ENCODE measurements at regions not wholly inside any gene's neighbourhood (a gene's known extent, or its start where the extent isn't known, plus 50 kb on each side); places are given as distances from the start of the nearest gene placed in this dataset.
A peak's percentile ranks its signal among the peaks of the same experiment; 100 is the strongest.

GRCh38 chr1:76713535-76713934 lies 153.7 kb upstream of the ST6GALNAC5 start (continued):
- no peak for TF ChIP-seq NRF1 (conservative IDR thresholded peaks at IDR 0.05; ENCODE audit: low read depth, low read length)
- TF ChIP-seq, protein P1, sequence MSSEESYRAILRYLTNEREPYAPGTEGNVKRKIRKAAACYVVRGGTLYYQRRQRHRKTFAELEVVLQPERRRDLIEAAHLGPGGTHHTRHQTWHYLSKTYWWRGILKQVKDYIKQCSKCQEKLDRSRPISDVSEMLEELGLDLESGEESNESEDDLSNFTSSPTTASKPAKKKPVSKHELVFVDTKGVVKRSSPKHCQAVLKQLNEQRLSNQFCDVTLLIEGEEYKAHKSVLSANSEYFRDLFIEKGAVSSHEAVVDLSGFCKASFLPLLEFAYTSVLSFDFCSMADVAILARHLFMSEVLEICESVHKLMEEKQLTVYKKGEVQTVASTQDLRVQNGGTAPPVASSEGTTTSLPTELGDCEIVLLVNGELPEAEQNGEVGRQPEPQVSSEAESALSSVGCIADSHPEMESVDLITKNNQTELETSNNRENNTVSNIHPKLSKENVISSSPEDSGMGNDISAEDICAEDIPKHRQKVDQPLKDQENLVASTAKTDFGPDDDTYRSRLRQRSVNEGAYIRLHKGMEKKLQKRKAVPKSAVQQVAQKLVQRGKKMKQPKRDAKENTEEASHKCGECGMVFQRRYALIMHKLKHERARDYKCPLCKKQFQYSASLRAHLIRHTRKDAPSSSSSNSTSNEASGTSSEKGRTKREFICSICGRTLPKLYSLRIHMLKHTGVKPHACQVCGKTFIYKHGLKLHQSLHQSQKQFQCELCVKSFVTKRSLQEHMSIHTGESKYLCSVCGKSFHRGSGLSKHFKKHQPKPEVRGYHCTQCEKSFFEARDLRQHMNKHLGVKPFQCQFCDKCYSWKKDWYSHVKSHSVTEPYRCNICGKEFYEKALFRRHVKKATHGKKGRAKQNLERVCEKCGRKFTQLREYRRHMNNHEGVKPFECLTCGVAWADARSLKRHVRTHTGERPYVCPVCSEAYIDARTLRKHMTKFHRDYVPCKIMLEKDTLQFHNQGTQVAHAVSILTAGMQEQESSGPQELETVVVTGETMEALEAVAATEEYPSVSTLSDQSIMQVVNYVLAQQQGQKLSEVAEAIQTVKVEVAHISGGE (CRISPR knock-in tag; IDR thresholded peaks at IDR 0.05), result no peak
- no peak for TF ChIP-seq SMAD5 (IDR thresholded peaks at IDR 0.05; ENCODE audit: low read depth)
- peak; percentile 68; the same call in 1 of the 2 replicates for TF ChIP-seq RELB (IDR thresholded peaks at IDR 0.05; ENCODE audit: low read depth)
- no peak for TF ChIP-seq TARDBP (IDR thresholded peaks at IDR 0.05; ENCODE audit: borderline replicate concordance)
- no peak for TF ChIP-seq NFYA (IDR thresholded peaks at IDR 0.05; ENCODE audit: borderline replicate concordance, low read depth, low read length)
- TF ChIP-seq NR2F1 (conservative IDR thresholded peaks at IDR 0.05), result no peak
- TF ChIP-seq, protein P2, sequence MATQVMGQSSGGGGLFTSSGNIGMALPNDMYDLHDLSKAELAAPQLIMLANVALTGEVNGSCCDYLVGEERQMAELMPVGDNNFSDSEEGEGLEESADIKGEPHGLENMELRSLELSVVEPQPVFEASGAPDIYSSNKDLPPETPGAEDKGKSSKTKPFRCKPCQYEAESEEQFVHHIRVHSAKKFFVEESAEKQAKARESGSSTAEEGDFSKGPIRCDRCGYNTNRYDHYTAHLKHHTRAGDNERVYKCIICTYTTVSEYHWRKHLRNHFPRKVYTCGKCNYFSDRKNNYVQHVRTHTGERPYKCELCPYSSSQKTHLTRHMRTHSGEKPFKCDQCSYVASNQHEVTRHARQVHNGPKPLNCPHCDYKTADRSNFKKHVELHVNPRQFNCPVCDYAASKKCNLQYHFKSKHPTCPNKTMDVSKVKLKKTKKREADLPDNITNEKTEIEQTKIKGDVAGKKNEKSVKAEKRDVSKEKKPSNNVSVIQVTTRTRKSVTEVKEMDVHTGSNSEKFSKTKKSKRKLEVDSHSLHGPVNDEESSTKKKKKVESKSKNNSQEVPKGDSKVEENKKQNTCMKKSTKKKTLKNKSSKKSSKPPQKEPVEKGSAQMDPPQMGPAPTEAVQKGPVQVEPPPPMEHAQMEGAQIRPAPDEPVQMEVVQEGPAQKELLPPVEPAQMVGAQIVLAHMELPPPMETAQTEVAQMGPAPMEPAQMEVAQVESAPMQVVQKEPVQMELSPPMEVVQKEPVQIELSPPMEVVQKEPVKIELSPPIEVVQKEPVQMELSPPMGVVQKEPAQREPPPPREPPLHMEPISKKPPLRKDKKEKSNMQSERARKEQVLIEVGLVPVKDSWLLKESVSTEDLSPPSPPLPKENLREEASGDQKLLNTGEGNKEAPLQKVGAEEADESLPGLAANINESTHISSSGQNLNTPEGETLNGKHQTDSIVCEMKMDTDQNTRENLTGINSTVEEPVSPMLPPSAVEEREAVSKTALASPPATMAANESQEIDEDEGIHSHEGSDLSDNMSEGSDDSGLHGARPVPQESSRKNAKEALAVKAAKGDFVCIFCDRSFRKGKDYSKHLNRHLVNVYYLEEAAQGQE (IDR thresholded peaks at IDR 0.05; ENCODE audit: low read depth, low read length), result no peak
- peak; percentile 73; the same call in 1 of the 2 replicates for TF ChIP-seq BACH1 (IDR thresholded peaks at IDR 0.05; ENCODE audit: borderline replicate concordance)
- TF ChIP-seq ATF3 (IDR thresholded peaks at IDR 0.05; ENCODE audit: borderline replicate concordance, extremely low read depth, low read depth, low read length), result no peak
- TF ChIP-seq CHD4 (IDR thresholded peaks at IDR 0.05), result no peak
- TF ChIP-seq ZNF384 (IDR thresholded peaks at IDR 0.05; ENCODE audit: borderline replicate concordance, low read depth, low read length), result 0 out of 2 replicates have a peak, but pooled peaks have one; percentile 12
- TF ChIP-seq PAX8 (IDR thresholded peaks at IDR 0.05), result no peak
- no peak for TF ChIP-seq CBFB (IDR thresholded peaks at IDR 0.05; ENCODE audit: low read depth)
- TF ChIP-seq FOXK2 (IDR thresholded peaks at IDR 0.05), result no peak
- TF ChIP-seq, protein P3, sequence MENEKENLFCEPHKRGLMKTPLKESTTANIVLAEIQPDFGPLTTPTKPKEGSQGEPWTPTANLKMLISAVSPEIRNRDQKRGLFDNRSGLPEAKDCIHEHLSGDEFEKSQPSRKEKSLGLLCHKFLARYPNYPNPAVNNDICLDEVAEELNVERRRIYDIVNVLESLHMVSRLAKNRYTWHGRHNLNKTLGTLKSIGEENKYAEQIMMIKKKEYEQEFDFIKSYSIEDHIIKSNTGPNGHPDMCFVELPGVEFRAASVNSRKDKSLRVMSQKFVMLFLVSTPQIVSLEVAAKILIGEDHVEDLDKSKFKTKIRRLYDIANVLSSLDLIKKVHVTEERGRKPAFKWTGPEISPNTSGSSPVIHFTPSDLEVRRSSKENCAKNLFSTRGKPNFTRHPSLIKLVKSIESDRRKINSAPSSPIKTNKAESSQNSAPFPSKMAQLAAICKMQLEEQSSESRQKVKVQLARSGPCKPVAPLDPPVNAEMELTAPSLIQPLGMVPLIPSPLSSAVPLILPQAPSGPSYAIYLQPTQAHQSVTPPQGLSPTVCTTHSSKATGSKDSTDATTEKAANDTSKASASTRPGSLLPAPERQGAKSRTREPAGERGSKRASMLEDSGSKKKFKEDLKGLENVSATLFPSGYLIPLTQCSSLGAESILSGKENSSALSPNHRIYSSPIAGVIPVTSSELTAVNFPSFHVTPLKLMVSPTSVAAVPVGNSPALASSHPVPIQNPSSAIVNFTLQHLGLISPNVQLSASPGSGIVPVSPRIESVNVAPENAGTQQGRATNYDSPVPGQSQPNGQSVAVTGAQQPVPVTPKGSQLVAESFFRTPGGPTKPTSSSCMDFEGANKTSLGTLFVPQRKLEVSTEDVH (IDR thresholded peaks at IDR 0.05; ENCODE audit: low read depth, partially characterized antibody), result no peak
- TF ChIP-seq CEBPB (IDR thresholded peaks at IDR 0.05; ENCODE audit: borderline replicate concordance in 1 of 2, low read depth in 2 of 2, low read length in 2 of 2), result no peak

Data from GM12878 (cell line).